ENCODE measurements at regions not wholly inside any gene's neighbourhood (a gene's known extent, or its start where the extent isn't known, plus 50 kb on each side); places are given as distances from the start of the nearest gene placed in this dataset.
A peak's percentile ranks its signal among the peaks of the same experiment; 100 is the strongest.

GRCh38 chr14:101634850-101635748 lies 73.8 kb downstream of the DIO3 start:
- DNase-seq (ENCODE audit: low read depth) = no peak
- TF ChIP-seq CTCF (conservative IDR thresholded peaks at IDR 0.05; ENCODE audit: low read length) = no peak
- H3K4me3 ChIP-seq (ENCODE audit: low read length) = no peak overlapping the region

- no peak for TF ChIP-seq CTCF (conservative IDR thresholded peaks at IDR 0.05; ENCODE audit: low read length)
- H3K4me3 ChIP-seq (ENCODE audit: low read length) = no peak overlapping the region
- DNase-seq (ENCODE audit: low read depth) = peak; percentile 1
Measured at GRCh38 chr14:101635749-101636560, 74.7 kb downstream of the DIO3 start.

DNA sequence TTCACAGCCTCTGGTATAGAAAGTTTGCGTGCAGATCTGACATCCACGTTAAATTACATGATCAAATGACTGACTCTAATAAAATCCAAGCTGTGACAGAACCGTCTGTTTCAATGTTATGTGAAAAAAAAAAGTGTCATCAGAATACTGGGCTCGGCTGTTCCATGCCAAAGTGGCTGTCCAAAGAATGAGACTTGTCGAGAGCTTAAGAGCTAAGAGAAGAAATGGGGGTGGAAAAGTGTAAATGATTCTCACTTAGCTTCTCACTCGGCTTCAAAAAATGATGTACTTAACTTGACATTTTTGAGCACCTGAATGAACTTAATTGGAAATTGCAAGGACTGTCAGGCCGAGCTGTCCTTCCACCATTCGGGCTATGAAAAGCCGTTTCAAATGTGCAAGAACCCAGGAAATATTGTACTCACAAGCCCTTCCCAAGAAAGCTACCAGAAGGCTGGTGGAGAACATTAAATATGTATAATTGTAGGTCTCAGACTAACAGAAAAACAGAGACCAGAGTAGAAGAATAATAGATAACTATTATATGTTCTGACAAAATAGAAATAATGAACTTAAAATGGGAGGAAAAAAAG lies 78.0 kb downstream of the DIO3 start:
- DNase-seq (ENCODE audit: low read depth) = no peak
- H3K4me3 ChIP-seq (ENCODE audit: low read length) = no peak overlapping the region
- no peak for TF ChIP-seq CTCF (conservative IDR thresholded peaks at IDR 0.05; ENCODE audit: low read length)

DNA sequence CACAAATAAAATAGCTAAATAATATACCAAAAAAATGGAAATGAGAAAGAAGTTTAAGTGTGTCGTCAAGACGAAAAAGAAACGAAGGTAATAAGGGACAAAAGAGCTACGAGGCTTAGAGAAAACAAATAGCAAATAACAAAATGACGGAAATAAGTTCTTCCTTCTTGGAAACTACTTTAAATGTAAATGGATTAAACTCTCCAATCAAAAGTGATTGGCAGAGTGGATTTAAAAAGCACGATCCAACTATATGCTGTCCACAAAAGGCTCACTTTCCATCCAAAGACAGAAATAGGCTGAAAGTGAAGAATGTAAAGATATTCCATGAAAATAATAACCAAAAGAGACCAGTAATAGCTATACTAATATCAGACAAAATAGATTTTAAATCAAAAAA lies 82.4 kb downstream of the DIO3 start:
- no peak for TF ChIP-seq CTCF (conservative IDR thresholded peaks at IDR 0.05; ENCODE audit: low read length)
- no peak for DNase-seq (ENCODE audit: low read depth)
- H3K4me3 ChIP-seq (ENCODE audit: low read length) = no peak overlapping the region

- TF ChIP-seq CTCF (conservative IDR thresholded peaks at IDR 0.05; ENCODE audit: low read length) = no peak
- no peak for DNase-seq (ENCODE audit: low read depth)
- no peak overlapping the region for H3K4me3 ChIP-seq (ENCODE audit: low read length)
Measured at GRCh38 chr14:101654051-101654450, 92.8 kb downstream of the DIO3 start.

- no peak overlapping the region for H3K4me3 ChIP-seq (ENCODE audit: low read length)
- TF ChIP-seq CTCF (conservative IDR thresholded peaks at IDR 0.05; ENCODE audit: low read length) = no peak
- no peak for DNase-seq (ENCODE audit: low read depth)
Measured at GRCh38 chr14:101657372-101657771, 96.1 kb downstream of the DIO3 start.
